ENCODE measurements at regions not wholly inside any gene's neighbourhood (a gene's known extent, or its start where the extent isn't known, plus 50 kb on each side); places are given as distances from the start of the nearest gene placed in this dataset.
"Not testable (repeated sequence)": the region's sequence is repeated elsewhere in the genome, so short reads cannot be mapped to it uniquely, and the experiment has no call there.

DNA sequence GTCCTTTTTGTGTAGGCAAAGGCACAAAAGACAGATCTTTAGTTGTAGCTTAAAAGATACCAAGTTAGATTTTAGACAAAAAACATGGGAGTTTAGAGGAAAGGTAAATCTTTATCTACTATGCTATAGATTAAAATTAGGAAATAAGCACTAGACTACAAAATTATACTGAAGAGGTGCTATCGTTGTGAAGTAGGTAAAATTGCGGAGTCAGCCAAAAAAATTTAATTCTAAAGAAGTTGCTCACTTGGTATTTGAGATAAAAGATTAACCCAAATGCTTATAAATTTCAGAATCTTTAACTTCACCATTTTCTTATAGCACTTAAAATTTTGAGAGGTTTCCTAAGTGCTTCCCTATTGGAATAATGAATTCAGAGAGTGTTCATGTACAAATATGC, 604.1 kb downstream of the GRXCR1 start:
- no peaks in the 10 kb centered on the region for H3K9me3 ChIP-seq (ENCODE audit: control insufficient read depth, insufficient read depth, low read depth, low read length)
- no peaks in the 10 kb centered on the region for H3K36me3 ChIP-seq (ENCODE audit: control insufficient read depth in 2 of 2, insufficient read depth in 1 of 2, low read length in 2 of 2)
- H3K4me3 ChIP-seq (ENCODE audit: low read depth, low read length), result no peak overlapping the region
- H3K4me1 ChIP-seq (ENCODE audit: control insufficient read depth, insufficient read depth, low read length), result no peaks in the 10 kb centered on the region
- no peak for TF ChIP-seq ZNF133 (tag by site-specific recombination; IDR thresholded peaks at IDR 0.05)
- H3K27ac ChIP-seq (ENCODE audit: extremely low read depth, low read depth, low read length), result no peak overlapping the region
- POLR2A ChIA-PET, result no interaction called here
- CTCF ChIA-PET, result no interaction called here

DNA sequence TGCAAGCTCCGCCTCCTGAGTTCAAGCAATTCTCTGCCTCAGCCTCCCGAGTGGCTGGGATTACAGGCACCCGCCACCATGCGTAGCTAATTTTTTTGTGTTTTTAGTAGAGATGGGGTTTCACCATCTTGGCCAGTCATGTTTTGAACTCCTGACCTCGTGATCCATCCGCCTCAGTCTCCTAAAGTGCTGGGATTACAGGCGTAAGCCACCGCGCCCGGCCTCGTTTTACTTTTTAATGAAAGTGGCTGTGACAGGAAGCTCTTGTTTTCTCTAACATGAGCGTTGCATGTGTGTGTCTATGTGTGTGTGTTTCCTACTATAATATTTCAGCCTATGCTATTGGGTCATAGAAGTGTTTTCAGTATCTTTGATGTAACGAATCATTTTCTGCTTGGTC, 613.3 kb downstream of the GRXCR1 start:
- CTCF ChIA-PET, result interaction anchor here (0.7 kb wide), 1 partner anchor 52 kb away, joined by 3 read pairs; no protein-coding TSS in a partner anchor
- H3K4me1 ChIP-seq (ENCODE audit: control insufficient read depth, insufficient read depth, low read length); POLR2A ChIA-PET; H3K4me3 ChIP-seq (ENCODE audit: low read depth, low read length); H3K27ac ChIP-seq (ENCODE audit: extremely low read depth, low read depth, low read length); H3K9me3 ChIP-seq (ENCODE audit: control insufficient read depth, insufficient read depth, low read depth, low read length); H3K36me3 ChIP-seq (ENCODE audit: control insufficient read depth in 2 of 2, insufficient read depth in 1 of 2, low read length in 2 of 2): not testable (repeated sequence)

DNA sequence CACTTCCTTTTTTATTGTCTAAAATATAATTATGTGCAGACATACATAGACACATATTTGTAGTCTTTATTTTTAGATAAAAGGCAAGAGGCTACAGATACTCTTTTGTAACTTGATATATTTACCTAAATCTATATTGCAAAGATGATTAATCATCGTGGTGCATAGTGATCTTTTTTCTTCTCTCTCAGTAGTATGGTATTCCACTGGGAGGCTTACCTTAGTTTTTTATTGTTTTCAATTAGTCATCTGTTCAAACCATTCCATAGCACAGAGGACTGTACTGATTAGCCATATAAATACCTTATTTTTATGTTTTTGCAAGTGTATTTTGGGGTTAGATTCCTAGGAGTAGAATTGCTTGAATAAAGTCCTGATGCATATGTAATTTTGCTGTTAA, 619.7 kb downstream of the GRXCR1 start:
- H3K4me3 ChIP-seq (ENCODE audit: low read depth, low read length), result no peak overlapping the region
- no peaks in the 10 kb centered on the region for H3K4me1 ChIP-seq (ENCODE audit: control insufficient read depth, insufficient read depth, low read length)
- ChIA-PET POLR2A (no interaction called here), CTCF (no interaction called here)
- H3K9me3 ChIP-seq (ENCODE audit: control insufficient read depth, insufficient read depth, low read depth, low read length), result no peaks in the 10 kb centered on the region
- H3K36me3 ChIP-seq (ENCODE audit: control insufficient read depth in 2 of 2, insufficient read depth in 1 of 2, low read length in 2 of 2), result no peaks in the 10 kb centered on the region
- no peak for TF ChIP-seq ZNF133 (tag by site-specific recombination; IDR thresholded peaks at IDR 0.05)
- TF ChIP-seq ZNF211 (tag by site-specific recombination; IDR thresholded peaks at IDR 0.05; ENCODE audit: low read depth), result no peak
- TF ChIP-seq ZNF114 (tag by site-specific recombination; IDR thresholded peaks at IDR 0.05), result no peak
- TF ChIP-seq ZNF701 (tag by site-specific recombination; IDR thresholded peaks at IDR 0.05), result no peak
- no peak for TF ChIP-seq ZNF768 (tag by site-specific recombination; IDR thresholded peaks at IDR 0.05)
- TF ChIP-seq, protein P1, sequence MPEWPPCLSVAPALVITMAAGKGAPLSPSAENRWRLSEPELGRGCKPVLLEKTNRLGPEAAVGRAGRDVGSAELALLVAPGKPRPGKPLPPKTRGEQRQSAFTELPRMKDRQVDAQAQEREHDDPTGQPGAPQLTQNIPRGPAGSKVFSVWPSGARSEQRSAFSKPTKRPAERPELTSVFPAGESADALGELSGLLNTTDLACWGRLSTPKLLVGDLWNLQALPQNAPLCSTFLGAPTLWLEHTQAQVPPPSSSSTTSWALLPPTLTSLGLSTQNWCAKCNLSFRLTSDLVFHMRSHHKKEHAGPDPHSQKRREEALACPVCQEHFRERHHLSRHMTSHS (tag by site-specific recombination; IDR thresholded peaks at IDR 0.05), result no peak
- TF ChIP-seq ZNF654 (tag by site-specific recombination; IDR thresholded peaks at IDR 0.05; ENCODE audit: low read depth), result no peak
- no peak for TF ChIP-seq OSR2 (tag by site-specific recombination; IDR thresholded peaks at IDR 0.05)
- no peak for TF ChIP-seq ZBTB20 (tag by site-specific recombination; IDR thresholded peaks at IDR 0.05)
- no peak for TF ChIP-seq HOXC10 (CRISPR knock-in tag; IDR thresholded peaks at IDR 0.05)
- no peak for TF ChIP-seq ZBTB8A (tag by site-specific recombination; IDR thresholded peaks at IDR 0.05)
- TF ChIP-seq, protein P2, sequence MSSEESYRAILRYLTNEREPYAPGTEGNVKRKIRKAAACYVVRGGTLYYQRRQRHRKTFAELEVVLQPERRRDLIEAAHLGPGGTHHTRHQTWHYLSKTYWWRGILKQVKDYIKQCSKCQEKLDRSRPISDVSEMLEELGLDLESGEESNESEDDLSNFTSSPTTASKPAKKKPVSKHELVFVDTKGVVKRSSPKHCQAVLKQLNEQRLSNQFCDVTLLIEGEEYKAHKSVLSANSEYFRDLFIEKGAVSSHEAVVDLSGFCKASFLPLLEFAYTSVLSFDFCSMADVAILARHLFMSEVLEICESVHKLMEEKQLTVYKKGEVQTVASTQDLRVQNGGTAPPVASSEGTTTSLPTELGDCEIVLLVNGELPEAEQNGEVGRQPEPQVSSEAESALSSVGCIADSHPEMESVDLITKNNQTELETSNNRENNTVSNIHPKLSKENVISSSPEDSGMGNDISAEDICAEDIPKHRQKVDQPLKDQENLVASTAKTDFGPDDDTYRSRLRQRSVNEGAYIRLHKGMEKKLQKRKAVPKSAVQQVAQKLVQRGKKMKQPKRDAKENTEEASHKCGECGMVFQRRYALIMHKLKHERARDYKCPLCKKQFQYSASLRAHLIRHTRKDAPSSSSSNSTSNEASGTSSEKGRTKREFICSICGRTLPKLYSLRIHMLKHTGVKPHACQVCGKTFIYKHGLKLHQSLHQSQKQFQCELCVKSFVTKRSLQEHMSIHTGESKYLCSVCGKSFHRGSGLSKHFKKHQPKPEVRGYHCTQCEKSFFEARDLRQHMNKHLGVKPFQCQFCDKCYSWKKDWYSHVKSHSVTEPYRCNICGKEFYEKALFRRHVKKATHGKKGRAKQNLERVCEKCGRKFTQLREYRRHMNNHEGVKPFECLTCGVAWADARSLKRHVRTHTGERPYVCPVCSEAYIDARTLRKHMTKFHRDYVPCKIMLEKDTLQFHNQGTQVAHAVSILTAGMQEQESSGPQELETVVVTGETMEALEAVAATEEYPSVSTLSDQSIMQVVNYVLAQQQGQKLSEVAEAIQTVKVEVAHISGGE (tag by site-specific recombination; conservative IDR thresholded peaks at IDR 0.05; ENCODE audit: low read depth), result no peak
- TF ChIP-seq SALL2 (tag by site-specific recombination; IDR thresholded peaks at IDR 0.05; ENCODE audit: borderline replicate concordance), result no peak
- TF ChIP-seq, protein P3, sequence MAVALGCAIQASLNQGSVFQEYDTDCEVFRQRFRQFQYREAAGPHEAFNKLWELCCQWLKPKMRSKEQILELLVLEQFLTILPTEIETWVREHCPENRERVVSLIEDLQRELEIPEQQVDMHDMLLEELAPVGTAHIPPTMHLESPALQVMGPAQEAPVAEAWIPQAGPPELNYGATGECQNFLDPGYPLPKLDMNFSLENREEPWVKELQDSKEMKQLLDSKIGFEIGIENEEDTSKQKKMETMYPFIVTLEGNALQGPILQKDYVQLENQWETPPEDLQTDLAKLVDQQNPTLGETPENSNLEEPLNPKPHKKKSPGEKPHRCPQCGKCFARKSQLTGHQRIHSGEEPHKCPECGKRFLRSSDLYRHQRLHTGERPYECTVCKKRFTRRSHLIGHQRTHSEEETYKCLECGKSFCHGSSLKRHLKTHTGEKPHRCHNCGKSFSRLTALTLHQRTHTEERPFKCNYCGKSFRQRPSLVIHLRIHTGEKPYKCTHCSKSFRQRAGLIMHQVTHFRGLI (tag by site-specific recombination; IDR thresholded peaks at IDR 0.05), result no peak
- TF ChIP-seq, protein P4, sequence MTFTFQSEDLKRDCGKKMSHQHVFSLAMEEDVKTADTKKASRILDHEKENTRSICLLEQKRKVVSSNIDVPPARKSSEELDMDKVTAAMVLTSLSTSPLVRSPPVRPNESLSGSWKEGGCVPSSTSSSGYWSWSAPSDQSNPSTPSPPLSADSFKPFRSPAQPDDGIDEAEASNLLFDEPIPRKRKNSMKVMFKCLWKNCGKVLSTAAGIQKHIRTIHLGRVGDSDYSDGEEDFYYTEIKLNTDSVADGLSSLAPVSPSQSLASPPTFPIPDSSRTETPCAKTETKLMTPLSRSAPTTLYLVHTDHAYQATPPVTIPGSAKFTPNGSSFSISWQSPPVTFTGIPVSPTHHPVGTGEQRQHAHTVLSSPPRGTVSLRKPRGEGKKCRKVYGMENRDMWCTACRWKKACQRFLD (tag by site-specific recombination; IDR thresholded peaks at IDR 0.05), result no peak
- H3K27ac ChIP-seq (ENCODE audit: extremely low read depth, low read depth, low read length), result no peak overlapping the region
